K562 (cell line): ENCODE measurements at regions not wholly inside any gene's neighbourhood (a gene's known extent, or its start where the extent isn't known, plus 50 kb on each side); places are given as distances from the start of the nearest gene placed in this dataset.

Source experiments
- BHLHE40 ChIP-seq: IDR thresholded peaks from 2 replicates; pipeline ENCODE4 v1.6.1; 2011; ENCODE audit warnings: low read length, improper control_type of control experiment
- CCNT2 ChIP-seq: IDR thresholded peaks from 2 replicates; pipeline ENCODE4 v1.6.1; 2011; ENCODE audit warnings: borderline replicate concordance, low read depth, mild to moderate bottlenecking, moderate library complexity, mixed read lengths, low read length; ENCODE audit not compliant: insufficient read length; ENCODE audit errors: extremely low read depth
- DNMT1 ChIP-seq: fragments of 450-650 bp; IDR thresholded peaks from 2 replicates; pipeline ENCODE4 v1.6.1; 2016; ENCODE audit warnings: antibody characterized with exemption, mild to moderate bottlenecking
- HOXB6 ChIP-seq: fragments of 250-450 bp; sonication (Bioruptor Pico); IDR thresholded peaks from 2 replicates; pipeline ENCODE4 v1.5.1; 2022; ENCODE audit warnings: mild to moderate bottlenecking, borderline replicate concordance
- KAT2B ChIP-seq: IDR thresholded peaks from one replicate; pipeline ENCODE4 v1.6.1; 2012; ENCODE audit warnings: low read depth, mild to moderate bottlenecking, control low read depth, inconsistent platforms, low read length, moderate library complexity
- KAT7 ChIP-seq: sonication (generic); formaldehyde crosslinking; IDR thresholded peaks from 2 replicates; pipeline ENCODE4 v1.8.0; 2022; ENCODE audit warnings: missing genetic modification reagents, mild to moderate bottlenecking, borderline replicate concordance
- PHF21A ChIP-seq: fragments of 450-650 bp; IDR thresholded peaks from 2 replicates; pipeline ENCODE4 v1.6.1; 2017; ENCODE audit warnings: low read depth, borderline replicate concordance
- SIX5 ChIP-seq, 2 experiments: IDR thresholded peaks; 2 replicates each; pipeline ENCODE4 v1.6.1; 2011; ENCODE audit warnings: low read length in 2 of 2, borderline replicate concordance in 1 of 2, low read depth in 1 of 2, mild to moderate bottlenecking in 1 of 2, moderate library complexity in 1 of 2; ENCODE audit not compliant: insufficient read depth in 1 of 2
- SMAD3 ChIP-seq: fragments of 450-650 bp; formaldehyde crosslinking; conservative IDR thresholded peaks from 2 replicates; pipeline ENCODE4 v1.4.0; 2020; ENCODE audit warnings: mild to moderate bottlenecking
- STAG1 ChIP-seq: sonication (generic); formaldehyde crosslinking; IDR thresholded peaks from 2 replicates; pipeline ENCODE4 v1.5.0; 2020; ENCODE audit warnings: missing genetic modification reagents, borderline replicate concordance
- U2AF2 ChIP-seq: fragments of 200-400 bp; formaldehyde crosslinking; optimal IDR thresholded peaks from 2 replicates; pipeline ENCODE3; 2017; ENCODE audit warnings: low read depth, mild to moderate bottlenecking, low read length
- ZBTB17 ChIP-seq: fragments of 450-650 bp; formaldehyde crosslinking; IDR thresholded peaks from 2 replicates; pipeline ENCODE4 v1.4.0; 2020; ENCODE audit warnings: mild to moderate bottlenecking
- ZNF133 ChIP-seq: fragments of 250-450 bp; sonication (Bioruptor Pico); IDR thresholded peaks from 2 replicates; pipeline ENCODE4 v1.4.0; 2020; ENCODE audit warnings: mild to moderate bottlenecking
- ZNF644 ChIP-seq: fragments of 200-800 bp; sonication (Bioruptor generic); IDR thresholded peaks from 2 replicates; pipeline ENCODE4 v1.6.1; 2016; ENCODE audit warnings: low read depth, missing genetic modification characterization, missing compliant biosample characterization
- ZNF699 ChIP-seq: fragments of 250-450 bp; sonication (Bioruptor Pico); IDR thresholded peaks from 2 replicates; pipeline ENCODE4 v1.8.0; 2021; ENCODE audit warnings: mild to moderate bottlenecking, moderate library complexity; ENCODE audit not compliant: insufficient replicate concordance
- ZNF75A ChIP-seq: fragments of 450-650 bp; formaldehyde crosslinking; IDR thresholded peaks from 2 replicates; pipeline ENCODE4 v1.4.0; 2020; ENCODE audit warnings: mild to moderate bottlenecking
- TF ChIP-seq, protein P1 (sequence below): sonication (generic); formaldehyde crosslinking; IDR thresholded peaks from 2 replicates; pipeline ENCODE4 v1.8.0; 2022; ENCODE audit warnings: mild to moderate bottlenecking, missing genetic modification reagents
- TF ChIP-seq, protein P2 (sequence below): fragments of 250-450 bp; sonication (Bioruptor Pico); IDR thresholded peaks from 2 replicates; pipeline ENCODE4 v1.6.1; 2021; ENCODE audit warnings: mild to moderate bottlenecking
- TF ChIP-seq, protein P3 (sequence below): sonication (generic); formaldehyde crosslinking; IDR thresholded peaks from 2 replicates; pipeline ENCODE4 v1.8.0; 2022; ENCODE audit warnings: mild to moderate bottlenecking, missing genetic modification reagents

DNA sequence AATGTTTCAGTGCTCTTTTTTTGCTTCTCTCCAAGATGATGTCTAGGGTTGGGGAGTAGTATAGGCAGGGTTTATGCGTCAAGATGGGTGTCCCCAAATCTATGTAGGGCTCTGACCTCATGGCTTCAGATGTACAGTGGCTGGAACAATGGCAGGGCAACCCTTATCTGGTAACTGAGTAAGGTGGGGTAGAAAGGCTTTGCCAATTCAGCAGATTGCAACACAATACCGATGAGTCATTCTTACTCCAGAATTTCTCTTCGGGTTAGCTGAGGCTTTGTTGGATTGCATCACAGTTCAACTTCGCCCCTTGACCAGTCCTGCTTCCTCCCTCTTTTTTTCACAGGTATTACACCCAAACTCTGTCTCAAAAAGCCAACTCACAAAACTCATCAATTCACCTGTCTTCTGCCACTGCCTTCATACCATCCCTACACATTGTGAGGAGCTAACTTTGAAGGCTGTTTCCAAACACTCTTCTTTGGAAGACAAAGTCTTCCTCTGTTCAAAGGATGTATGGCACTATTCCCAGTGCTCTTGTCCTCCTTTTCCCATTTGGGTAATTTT is 190.2 kb upstream of the CNOT2 start (continued):
- TF ChIP-seq ZNF699 (CRISPR knock-in tag) (no peak), STAG1 (CRISPR knock-in tag) (no peak), BHLHE40 (no peak), CCNT2 (peak; percentile 47), HOXB6 (CRISPR knock-in tag) (no peak), SMAD3 (CRISPR knock-in tag) (peak; percentile 39; the same call in 1 of the 2 replicates), DNMT1 (no peak), U2AF2 (no peak), KAT7 (no peak), SIX5 (IDR thresholded peaks at IDR 0.05; ENCODE audit: borderline replicate concordance in 1 of 2, insufficient read depth in 1 of 2, low read depth in 1 of 2, low read length in 2 of 2) (no peak), ZNF75A (CRISPR knock-in tag) (no peak), ZBTB17 (no peak), PHF21A (peak; percentile 52; the same call in 1 of the 2 replicates), ZNF133 (no peak), KAT2B (no peak), ZNF644 (peak; percentile 91)
- TF ChIP-seq, protein P1, sequence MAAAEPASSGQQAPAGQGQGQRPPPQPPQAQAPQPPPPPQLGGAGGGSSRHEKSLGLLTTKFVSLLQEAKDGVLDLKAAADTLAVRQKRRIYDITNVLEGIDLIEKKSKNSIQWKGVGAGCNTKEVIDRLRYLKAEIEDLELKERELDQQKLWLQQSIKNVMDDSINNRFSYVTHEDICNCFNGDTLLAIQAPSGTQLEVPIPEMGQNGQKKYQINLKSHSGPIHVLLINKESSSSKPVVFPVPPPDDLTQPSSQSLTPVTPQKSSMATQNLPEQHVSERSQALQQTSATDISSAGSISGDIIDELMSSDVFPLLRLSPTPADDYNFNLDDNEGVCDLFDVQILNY (CRISPR knock-in tag) = no peak
- TF ChIP-seq, protein P2, sequence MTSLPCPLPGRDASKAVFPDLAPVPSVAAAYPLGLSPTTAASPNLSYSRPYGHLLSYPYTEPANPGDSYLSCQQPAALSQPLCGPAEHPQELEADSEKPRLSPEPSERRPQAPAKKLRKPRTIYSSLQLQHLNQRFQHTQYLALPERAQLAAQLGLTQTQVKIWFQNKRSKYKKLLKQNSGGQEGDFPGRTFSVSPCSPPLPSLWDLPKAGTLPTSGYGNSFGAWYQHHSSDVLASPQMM (CRISPR knock-in tag) = no peak
- TF ChIP-seq, protein P3, sequence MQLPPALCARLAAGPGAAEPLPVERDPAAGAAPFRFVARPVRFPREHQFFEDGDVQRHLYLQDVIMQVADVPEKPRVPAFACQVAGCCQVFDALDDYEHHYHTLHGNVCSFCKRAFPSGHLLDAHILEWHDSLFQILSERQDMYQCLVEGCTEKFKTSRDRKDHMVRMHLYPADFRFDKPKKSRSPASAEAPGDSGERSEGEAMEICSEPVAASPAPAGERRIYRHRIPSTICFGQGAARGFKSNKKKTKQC (CRISPR knock-in tag) = no peak
